T-helper 1 cell treated with Interleukin-12 subunit alpha and Interleukin-12 subunit beta and Interleukin-4 antibody, amounts not matched to agents 30 μg/mL and 1 μg/mL, for 36 hours (primary cell): ENCODE measurements at regions not wholly inside any gene's neighbourhood (a gene's known extent, or its start where the extent isn't known, plus 50 kb on each side); places are given as distances from the start of the nearest gene placed in this dataset.

Experiments
- H3K27ac Mint-ChIP-seq: one replicate; pipeline ENCODE4 v1.8.0; 2021; ENCODE audit warnings: mild to moderate bottlenecking, mixed read lengths
- H3K27me3 Mint-ChIP-seq: one replicate; pipeline ENCODE4 v1.8.0; 2021; ENCODE audit warnings: low read depth, mixed read lengths
- H3K36me3 Mint-ChIP-seq: one replicate; pipeline ENCODE4 v1.8.0; 2021; ENCODE audit warnings: low read depth, mixed read lengths
- H3K4me1 Mint-ChIP-seq: one replicate; pipeline ENCODE4 v1.8.0; 2021; ENCODE audit warnings: low read depth, mixed read lengths
- H3K4me3 Mint-ChIP-seq: one replicate; pipeline ENCODE4 v1.8.0; 2021; ENCODE audit warnings: mild to moderate bottlenecking, moderate library complexity, mixed read lengths
- H3K9me3 Mint-ChIP-seq: one replicate; pipeline ENCODE4 v1.8.0; 2021; ENCODE audit warnings: mixed read lengths

- H3K36me3 Mint-ChIP-seq: no peaks in the 10 kb centered on the region
- peaks cover 3% of the 10 kb centered on the region for H3K9me3 Mint-ChIP-seq
- no peak overlapping the region for H3K4me3 Mint-ChIP-seq
- no peak overlapping the region for H3K27ac Mint-ChIP-seq
- no peaks in the 10 kb centered on the region for H3K4me1 Mint-ChIP-seq
- H3K27me3 Mint-ChIP-seq: no peaks in the 10 kb centered on the region
These were observed 179.0 kb downstream of the ADGRA3 start for GRCh38 chr4:22336822-22337221.

- H3K36me3 Mint-ChIP-seq: no peaks in the 10 kb centered on the region
- no peaks in the 10 kb centered on the region for H3K4me1 Mint-ChIP-seq
- H3K4me3 Mint-ChIP-seq: no peak overlapping the region
- no peak overlapping the region for H3K27ac Mint-ChIP-seq
- no peaks in the 10 kb centered on the region for H3K27me3 Mint-ChIP-seq
- H3K9me3 Mint-ChIP-seq: peaks cover 3% of the 10 kb centered on the region
These were observed 181.7 kb downstream of the ADGRA3 start for GRCh38 chr4:22334155-22334554.

GRCh38 chr4:22324422-22324821, 191.4 kb downstream of the ADGRA3 start:
- Mint-ChIP-seq H3K36me3 (no peaks in the 10 kb centered on the region), H3K4me1 (no peaks in the 10 kb centered on the region), H3K9me3 (no peaks in the 10 kb centered on the region), H3K27ac (no peak overlapping the region), H3K27me3 (no peaks in the 10 kb centered on the region), H3K4me3 (no peak overlapping the region)

- Mint-ChIP-seq H3K36me3 (no peaks in the 10 kb centered on the region), H3K27me3 (no peaks in the 10 kb centered on the region), H3K9me3 (no peaks in the 10 kb centered on the region), H3K27ac (no peak overlapping the region), H3K4me1 (no peaks in the 10 kb centered on the region), H3K4me3 (no peak overlapping the region)
These were observed 192.2 kb downstream of the ADGRA3 start for GRCh38 chr4:22323691-22324090.

GRCh38 chr4:22322996-22323395, 192.9 kb downstream of the ADGRA3 start:
- Mint-ChIP-seq H3K36me3 (no peaks in the 10 kb centered on the region), H3K27me3 (no peaks in the 10 kb centered on the region), H3K27ac (no peak overlapping the region), H3K9me3 (no peaks in the 10 kb centered on the region), H3K4me3 (no peak overlapping the region), H3K4me1 (no peaks in the 10 kb centered on the region)

GRCh38 chr4:22315628-22316027, 200.2 kb downstream of the ADGRA3 start:
- no peaks in the 10 kb centered on the region for H3K36me3 Mint-ChIP-seq
- no peak overlapping the region for H3K4me3 Mint-ChIP-seq
- no peaks in the 10 kb centered on the region for H3K27me3 Mint-ChIP-seq
- H3K9me3 Mint-ChIP-seq: no peaks in the 10 kb centered on the region
- no peak overlapping the region for H3K27ac Mint-ChIP-seq
- H3K4me1 Mint-ChIP-seq: no peaks in the 10 kb centered on the region

GRCh38 chr4:22313976-22314375, 201.9 kb downstream of the ADGRA3 start:
- H3K9me3 Mint-ChIP-seq: no peaks in the 10 kb centered on the region
- H3K27ac Mint-ChIP-seq: no peak overlapping the region
- H3K4me3 Mint-ChIP-seq: no peak overlapping the region
- H3K36me3 Mint-ChIP-seq: no peaks in the 10 kb centered on the region
- no peaks in the 10 kb centered on the region for H3K4me1 Mint-ChIP-seq
- no peaks in the 10 kb centered on the region for H3K27me3 Mint-ChIP-seq

- Mint-ChIP-seq H3K9me3 (no peaks in the 10 kb centered on the region), H3K36me3 (no peaks in the 10 kb centered on the region)
These were observed 203.8 kb downstream of the ADGRA3 start for GRCh38 chr4:22312113-22312512.

GRCh38 chr4:22301253-22301652, 214.6 kb downstream of the ADGRA3 start:
- H3K27me3 Mint-ChIP-seq: no peaks in the 10 kb centered on the region
- no peaks in the 10 kb centered on the region for H3K4me1 Mint-ChIP-seq
- no peaks in the 10 kb centered on the region for H3K36me3 Mint-ChIP-seq
- H3K27ac Mint-ChIP-seq: no peak overlapping the region
- H3K4me3 Mint-ChIP-seq: no peak overlapping the region
- H3K9me3 Mint-ChIP-seq: peaks cover 21% of the 10 kb centered on the region

More at GRCh38 chr4:22312113-22312512, 203.8 kb downstream of the ADGRA3 start:
- Mint-ChIP-seq H3K27me3 (no peaks in the 10 kb centered on the region), H3K4me1 (no peaks in the 10 kb centered on the region), H3K4me3 (no peak overlapping the region), H3K27ac (no peak overlapping the region)

GRCh38 chr4:22299678-22300077, 216.2 kb downstream of the ADGRA3 start:
- H3K36me3 Mint-ChIP-seq: no peaks in the 10 kb centered on the region
- peaks cover 16% of the 10 kb centered on the region for H3K9me3 Mint-ChIP-seq
- H3K4me1 Mint-ChIP-seq: no peaks in the 10 kb centered on the region
- no peak overlapping the region for H3K27ac Mint-ChIP-seq
- H3K27me3 Mint-ChIP-seq: no peaks in the 10 kb centered on the region
- H3K4me3 Mint-ChIP-seq: no peak overlapping the region

- H3K36me3 Mint-ChIP-seq: no peaks in the 10 kb centered on the region
- no peak overlapping the region for H3K27ac Mint-ChIP-seq
- H3K27me3 Mint-ChIP-seq: no peaks in the 10 kb centered on the region
These were observed 228.2 kb downstream of the ADGRA3 start for GRCh38 chr4:22287631-22288030.

GRCh38 chr4:22268350-22269025, 247.4 kb downstream of the ADGRA3 start:
- no peaks in the 10 kb centered on the region for H3K36me3 Mint-ChIP-seq

More at GRCh38 chr4:22287631-22288030, 228.2 kb downstream of the ADGRA3 start:
- H3K9me3 Mint-ChIP-seq: peaks cover 9% of the 10 kb centered on the region
- H3K4me3 Mint-ChIP-seq: no peak overlapping the region
- H3K4me1 Mint-ChIP-seq: no peaks in the 10 kb centered on the region

GRCh38 chr4:22264261-22264660, 251.6 kb downstream of the ADGRA3 start:
- H3K27me3 Mint-ChIP-seq: no peaks in the 10 kb centered on the region
- no peaks in the 10 kb centered on the region for H3K36me3 Mint-ChIP-seq
- no peak overlapping the region for H3K4me3 Mint-ChIP-seq
- H3K9me3 Mint-ChIP-seq: peaks cover 19% of the 10 kb centered on the region
- no peaks in the 10 kb centered on the region for H3K4me1 Mint-ChIP-seq
- H3K27ac Mint-ChIP-seq: no peak overlapping the region

More at GRCh38 chr4:22268350-22269025, 247.4 kb downstream of the ADGRA3 start:
- Mint-ChIP-seq H3K4me3 (no peak overlapping the region), H3K27ac (no peak overlapping the region), H3K9me3 (no peaks in the 10 kb centered on the region), H3K4me1 (no peaks in the 10 kb centered on the region), H3K27me3 (no peaks in the 10 kb centered on the region)

GRCh38 chr4:22253431-22253830, 262.4 kb downstream of the ADGRA3 start:
- Mint-ChIP-seq H3K36me3 (no peaks in the 10 kb centered on the region), H3K27ac (no peak overlapping the region)

GRCh38 chr4:22246847-22247246, 269.0 kb downstream of the ADGRA3 start:
- no peaks in the 10 kb centered on the region for H3K36me3 Mint-ChIP-seq
- H3K4me3 Mint-ChIP-seq: no peak overlapping the region
- H3K4me1 Mint-ChIP-seq: peaks cover 15% of the 10 kb centered on the region
- H3K27ac Mint-ChIP-seq: no peak overlapping the region
- peaks cover 12% of the 10 kb centered on the region for H3K9me3 Mint-ChIP-seq
- H3K27me3 Mint-ChIP-seq: no peaks in the 10 kb centered on the region

More at GRCh38 chr4:22253431-22253830, 262.4 kb downstream of the ADGRA3 start:
- H3K4me3 Mint-ChIP-seq: no peak overlapping the region
- peaks cover 9% of the 10 kb centered on the region for H3K9me3 Mint-ChIP-seq
- H3K27me3 Mint-ChIP-seq: no peaks in the 10 kb centered on the region
- H3K4me1 Mint-ChIP-seq: no peaks in the 10 kb centered on the region
